ENCODE measurements at regions not wholly inside any gene's neighbourhood (a gene's known extent, or its start where the extent isn't known, plus 50 kb on each side); places are given as distances from the start of the nearest gene placed in this dataset.

DNA sequence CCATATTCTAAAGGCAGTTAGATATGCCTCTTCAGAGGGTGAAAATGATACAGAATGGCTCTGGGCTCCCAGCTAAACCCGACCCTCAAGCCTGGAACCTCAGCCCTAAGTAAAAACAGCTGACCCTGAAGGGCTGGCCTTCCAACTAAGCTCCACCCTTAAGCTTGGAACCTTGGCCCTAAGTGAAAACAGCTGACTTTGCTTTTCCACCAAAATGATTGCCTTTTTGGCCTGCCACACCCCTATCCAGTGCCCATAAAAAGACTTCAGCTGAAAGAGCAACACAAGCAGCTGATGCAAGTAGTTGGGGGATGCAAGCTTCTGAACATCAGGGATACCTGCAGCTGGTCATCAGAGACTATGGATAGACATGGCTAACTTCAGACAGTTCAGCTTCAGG lies 647.4 kb upstream of the SGCD start:
- no peaks in the 10 kb centered on the region for H3K27me3 ChIP-seq (ENCODE audit: control insufficient read depth in 4 of 4, insufficient read depth in 4 of 4, low read length in 3 of 4)
- no peak overlapping the region for H3K9ac ChIP-seq (ENCODE audit: low read depth in 1 of 2, low read length in 2 of 2)
- 49% methylated on average over 1 of the region's 1 CpG for WGBS
- DNase-seq (ENCODE audit: low spot score) = no peak
- H3K4me1 ChIP-seq (ENCODE audit: control insufficient read depth in 4 of 4, insufficient read depth in 4 of 4, low read length in 3 of 4) = no peaks in the 10 kb centered on the region
- no peaks in the 10 kb centered on the region for H3K36me3 ChIP-seq (ENCODE audit: control insufficient read depth in 4 of 4, insufficient read depth in 3 of 4, low read depth in 1 of 4, low read length in 3 of 4)
- no peak for TF ChIP-seq SP1 (IDR thresholded peaks at IDR 0.05)
- TF ChIP-seq HNF4A (conservative IDR thresholded peaks at IDR 0.05) = no peak
- no peak for TF ChIP-seq RAD21 (IDR thresholded peaks at IDR 0.05)
- no peak for TF ChIP-seq TAF1 (conservative IDR thresholded peaks at IDR 0.05)
- TF ChIP-seq HNF4G (IDR thresholded peaks at IDR 0.05) = no peak
- no peak for TF ChIP-seq GABPA (IDR thresholded peaks at IDR 0.05 in 1 of 2, conservative IDR thresholded peaks at IDR 0.05 in 1 of 2)
- no peak for TF ChIP-seq JUND (IDR thresholded peaks at IDR 0.05)
- TF ChIP-seq, protein P1, sequence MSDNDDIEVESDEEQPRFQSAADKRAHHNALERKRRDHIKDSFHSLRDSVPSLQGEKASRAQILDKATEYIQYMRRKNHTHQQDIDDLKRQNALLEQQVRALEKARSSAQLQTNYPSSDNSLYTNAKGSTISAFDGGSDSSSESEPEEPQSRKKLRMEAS (IDR thresholded peaks at IDR 0.05) = no peak
- TF ChIP-seq, protein P2, sequence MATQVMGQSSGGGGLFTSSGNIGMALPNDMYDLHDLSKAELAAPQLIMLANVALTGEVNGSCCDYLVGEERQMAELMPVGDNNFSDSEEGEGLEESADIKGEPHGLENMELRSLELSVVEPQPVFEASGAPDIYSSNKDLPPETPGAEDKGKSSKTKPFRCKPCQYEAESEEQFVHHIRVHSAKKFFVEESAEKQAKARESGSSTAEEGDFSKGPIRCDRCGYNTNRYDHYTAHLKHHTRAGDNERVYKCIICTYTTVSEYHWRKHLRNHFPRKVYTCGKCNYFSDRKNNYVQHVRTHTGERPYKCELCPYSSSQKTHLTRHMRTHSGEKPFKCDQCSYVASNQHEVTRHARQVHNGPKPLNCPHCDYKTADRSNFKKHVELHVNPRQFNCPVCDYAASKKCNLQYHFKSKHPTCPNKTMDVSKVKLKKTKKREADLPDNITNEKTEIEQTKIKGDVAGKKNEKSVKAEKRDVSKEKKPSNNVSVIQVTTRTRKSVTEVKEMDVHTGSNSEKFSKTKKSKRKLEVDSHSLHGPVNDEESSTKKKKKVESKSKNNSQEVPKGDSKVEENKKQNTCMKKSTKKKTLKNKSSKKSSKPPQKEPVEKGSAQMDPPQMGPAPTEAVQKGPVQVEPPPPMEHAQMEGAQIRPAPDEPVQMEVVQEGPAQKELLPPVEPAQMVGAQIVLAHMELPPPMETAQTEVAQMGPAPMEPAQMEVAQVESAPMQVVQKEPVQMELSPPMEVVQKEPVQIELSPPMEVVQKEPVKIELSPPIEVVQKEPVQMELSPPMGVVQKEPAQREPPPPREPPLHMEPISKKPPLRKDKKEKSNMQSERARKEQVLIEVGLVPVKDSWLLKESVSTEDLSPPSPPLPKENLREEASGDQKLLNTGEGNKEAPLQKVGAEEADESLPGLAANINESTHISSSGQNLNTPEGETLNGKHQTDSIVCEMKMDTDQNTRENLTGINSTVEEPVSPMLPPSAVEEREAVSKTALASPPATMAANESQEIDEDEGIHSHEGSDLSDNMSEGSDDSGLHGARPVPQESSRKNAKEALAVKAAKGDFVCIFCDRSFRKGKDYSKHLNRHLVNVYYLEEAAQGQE (IDR thresholded peaks at IDR 0.05) = no peak
- no peak for TF ChIP-seq FOXA1 (IDR thresholded peaks at IDR 0.05)
- TF ChIP-seq, protein P3, sequence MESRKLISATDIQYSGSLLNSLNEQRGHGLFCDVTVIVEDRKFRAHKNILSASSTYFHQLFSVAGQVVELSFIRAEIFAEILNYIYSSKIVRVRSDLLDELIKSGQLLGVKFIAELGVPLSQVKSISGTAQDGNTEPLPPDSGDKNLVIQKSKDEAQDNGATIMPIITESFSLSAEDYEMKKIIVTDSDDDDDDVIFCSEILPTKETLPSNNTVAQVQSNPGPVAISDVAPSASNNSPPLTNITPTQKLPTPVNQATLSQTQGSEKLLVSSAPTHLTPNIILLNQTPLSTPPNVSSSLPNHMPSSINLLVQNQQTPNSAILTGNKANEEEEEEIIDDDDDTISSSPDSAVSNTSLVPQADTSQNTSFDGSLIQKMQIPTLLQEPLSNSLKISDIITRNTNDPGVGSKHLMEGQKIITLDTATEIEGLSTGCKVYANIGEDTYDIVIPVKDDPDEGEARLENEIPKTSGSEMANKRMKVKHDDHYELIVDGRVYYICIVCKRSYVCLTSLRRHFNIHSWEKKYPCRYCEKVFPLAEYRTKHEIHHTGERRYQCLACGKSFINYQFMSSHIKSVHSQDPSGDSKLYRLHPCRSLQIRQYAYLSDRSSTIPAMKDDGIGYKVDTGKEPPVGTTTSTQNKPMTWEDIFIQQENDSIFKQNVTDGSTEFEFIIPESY (IDR thresholded peaks at IDR 0.05) = no peak
- no peaks in the 10 kb centered on the region for H3K9me3 ChIP-seq (ENCODE audit: control insufficient read depth in 4 of 4, low read length in 3 of 4)
- H3K4me3 ChIP-seq (ENCODE audit: low read depth in 1 of 3, low read length in 3 of 3) = no peak overlapping the region
- no peak overlapping the region for H3K27ac ChIP-seq (ENCODE audit: low read depth in 1 of 2, low read length in 2 of 2)

DNA sequence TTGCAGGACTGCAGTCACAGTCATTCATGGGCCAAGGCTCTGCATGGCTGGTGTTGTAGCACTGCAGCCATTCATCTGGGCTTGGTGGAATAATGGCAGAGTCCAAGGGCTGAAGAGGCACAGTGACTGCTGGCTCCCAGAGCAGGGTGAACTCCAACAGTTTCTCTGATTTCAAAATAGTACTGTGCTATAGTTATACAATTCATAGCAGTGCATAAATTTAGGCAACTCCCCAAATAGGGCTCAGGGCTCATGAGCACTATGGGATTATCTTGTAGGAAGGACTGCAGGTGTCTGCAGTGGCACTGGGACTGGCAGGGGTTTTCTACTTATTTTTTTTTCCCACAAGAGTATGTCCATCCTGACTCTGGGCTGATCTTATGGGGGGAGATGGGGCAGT lies 642.5 kb upstream of the SGCD start:
- TF ChIP-seq FOXA1 (IDR thresholded peaks at IDR 0.05) (no peak), GABPA (IDR thresholded peaks at IDR 0.05 in 1 of 2, conservative IDR thresholded peaks at IDR 0.05 in 1 of 2) (no peak), TAF1 (conservative IDR thresholded peaks at IDR 0.05) (no peak), EGR1 (IDR thresholded peaks at IDR 0.05; ENCODE audit: low read depth in 2 of 2) (no peak), SP1 (IDR thresholded peaks at IDR 0.05) (no peak), RXRA (IDR thresholded peaks at IDR 0.05) (no peak), ATF3 (IDR thresholded peaks at IDR 0.05) (no peak), HNF4A (conservative IDR thresholded peaks at IDR 0.05) (no peak), RAD21 (IDR thresholded peaks at IDR 0.05) (no peak)
- Histone ChIP-seq H3K4me3 (ENCODE audit: low read depth in 1 of 3, low read length in 3 of 3) (no peak overlapping the region), H3K36me3 (ENCODE audit: control insufficient read depth in 4 of 4, insufficient read depth in 3 of 4, low read depth in 1 of 4, low read length in 3 of 4) (no peaks in the 10 kb centered on the region), H3K9ac (ENCODE audit: low read depth in 1 of 2, low read length in 2 of 2) (no peak overlapping the region), H3K9me3 (ENCODE audit: control insufficient read depth in 4 of 4, low read length in 3 of 4) (no peaks in the 10 kb centered on the region), H3K27ac (ENCODE audit: low read depth in 1 of 2, low read length in 2 of 2) (no peak overlapping the region), H3K27me3 (ENCODE audit: control insufficient read depth in 4 of 4, insufficient read depth in 4 of 4, low read length in 3 of 4) (peaks cover 0 to 5% (median 0%) of the 10 kb centered on the region in 4 donors), H3K4me1 (ENCODE audit: control insufficient read depth in 4 of 4, insufficient read depth in 4 of 4, low read length in 3 of 4) (no peaks in the 10 kb centered on the region)
- DNase-seq (ENCODE audit: low spot score) = no peak

All from liver (tissue), 7 donors.